Cerebellar cortex (tissue), 1 donor: ENCODE measurements at regions not wholly inside any gene's neighbourhood (a gene's known extent, or its start where the extent isn't known, plus 50 kb on each side); places are given as distances from the start of the nearest gene placed in this dataset.
"Not testable (repeated sequence)": the region's sequence is repeated elsewhere in the genome, so short reads cannot be mapped to it uniquely, and the experiment has no call there.

ENCODE experiments used
- DNase-seq: peaks from one replicate; pipeline ENCODE4 v3.0.0-alpha.2; 2015; ENCODE audit warnings: low spot score

- no peak for DNase-seq
Observed at GRCh38 chr1:181202986-181203555, 114.6 kb downstream of the IER5 start.

GRCh38 chr1:181204530-181204929 is 116.0 kb downstream of the IER5 start:
- no peak for DNase-seq

- no peak for DNase-seq
Observed at GRCh38 chr1:181205901-181206300, 117.4 kb downstream of the IER5 start.

- peak; percentile 30 for DNase-seq
Observed at GRCh38 chr1:181206513-181206912, 118.0 kb downstream of the IER5 start.

GRCh38 chr1:181206979-181207790 is 118.7 kb downstream of the IER5 start:
- DNase-seq: peak; percentile 28

GRCh38 chr1:181208083-181208482 is 119.6 kb downstream of the IER5 start:
- no peak for DNase-seq

GRCh38 chr1:181208967-181209366 is 120.5 kb downstream of the IER5 start:
- peak; percentile 86 for DNase-seq

GRCh38 chr1:181213056-181213455 is 124.6 kb downstream of the IER5 start:
- DNase-seq: no peak

- no peak for DNase-seq
Observed at GRCh38 chr1:181216591-181216994, 128.1 kb downstream of the IER5 start.

GRCh38 chr1:181219938-181220337 is 131.4 kb downstream of the IER5 start:
- no peak for DNase-seq

- DNase-seq: no peak
Observed at GRCh38 chr1:181221078-181221477, 132.6 kb downstream of the IER5 start.

GRCh38 chr1:181222972-181223505 is 134.5 kb downstream of the IER5 start:
- no peak for DNase-seq

GRCh38 chr1:181226728-181227127 is 138.2 kb downstream of the IER5 start:
- DNase-seq: not testable (repeated sequence)

GRCh38 chr1:181239086-181239485 is 150.6 kb downstream of the IER5 start:
- no peak for DNase-seq

GRCh38 chr1:181246320-181246719 is 157.8 kb downstream of the IER5 start:
- not testable (repeated sequence) for DNase-seq

- DNase-seq: not testable (repeated sequence)
Observed at GRCh38 chr1:181248361-181248760, 159.9 kb downstream of the IER5 start.

GRCh38 chr1:181249186-181249585 is 160.7 kb downstream of the IER5 start:
- no peak for DNase-seq

GRCh38 chr1:181250038-181250437 is 161.5 kb downstream of the IER5 start:
- DNase-seq: no peak

- DNase-seq: peak; percentile 96
Observed at GRCh38 chr1:181251001-181251712, 162.7 kb downstream of the IER5 start.

- no peak for DNase-seq
Observed at GRCh38 chr1:181251713-181252075, 163.2 kb downstream of the IER5 start.

- DNase-seq: not testable (repeated sequence)
Observed at GRCh38 chr1:181253601-181254000, 165.1 kb downstream of the IER5 start.

GRCh38 chr1:181255270-181255929 is 166.9 kb downstream of the IER5 start:
- DNase-seq: no peak
